GM13977 (cell line): ENCODE measurements at regions not wholly inside any gene's neighbourhood (a gene's known extent, or its start where the extent isn't known, plus 50 kb on each side); places are given as distances from the start of the nearest gene placed in this dataset.

Source experiments
- DNase-seq: peaks from one replicate; pipeline ENCODE4 v3.0.0; 2012; ENCODE audit warnings: low spot score
- CTCF ChIP-seq: IDR thresholded peaks from 2 replicates; pipeline ENCODE4 v1.5.1; 2012; ENCODE audit warnings: mild to moderate bottlenecking, control low read depth; ENCODE audit not compliant: insufficient read depth; ENCODE audit errors: extremely low read depth, missing control alignments
- in situ Hi-C: fragments of 300-500 bp; cut with MboI; formaldehyde crosslinking; loops from one replicate; pipeline ENCODE4 v1.12.0; 2022; ENCODE audit warnings: low sequenced_read_pairs, low pct_unique_long_range_greater_than_20kb, mixed read lengths, inconsistent platforms; ENCODE audit not compliant: unreplicated experiment

GRCh38 chr3:55191911-55192775, 264.3 kb upstream of the LRTM1 start:
- DNase-seq = no peak
- no peak for TF ChIP-seq CTCF

GRCh38 chr3:55190331-55190730, 262.5 kb upstream of the LRTM1 start:
- DNase-seq = no peak
- no peak for TF ChIP-seq CTCF
- in situ Hi-C loops = no loop called here

More at GRCh38 chr3:55191911-55192775, 264.3 kb upstream of the LRTM1 start:
- in situ Hi-C loops = no loop called here

- in situ Hi-C loops = no loop called here
- no peak for TF ChIP-seq CTCF
- no peak for DNase-seq
These were observed 261.5 kb upstream of the LRTM1 start for GRCh38 chr3:55189359-55189801.

GRCh38 chr3:55185380-55185779, 257.5 kb upstream of the LRTM1 start:
- no peak for TF ChIP-seq CTCF
- in situ Hi-C loops = no loop called here
- no peak for DNase-seq

GRCh38 chr3:55183201-55183600, 255.3 kb upstream of the LRTM1 start:
- in situ Hi-C loops = no loop called here
- DNase-seq = no peak
- no peak for TF ChIP-seq CTCF

- TF ChIP-seq CTCF = peak; percentile 60
- in situ Hi-C loops = no loop called here
- peak; percentile 28 for DNase-seq
These were observed 253.2 kb upstream of the LRTM1 start for GRCh38 chr3:55180936-55181535.
